Right hindlimb (tissue), 1 donor: ENCODE measurements at regions not wholly inside any gene's neighbourhood (a gene's known extent, or its start where the extent isn't known, plus 50 kb on each side); places are given as distances from the start of the nearest gene placed in this dataset.
"Not testable (repeated sequence)": the region's sequence is repeated elsewhere in the genome, so short reads cannot be mapped to it uniquely, and the experiment has no call there.

Source experiments
- DNase-seq: peaks from one replicate; pipeline ENCODE4 v3.0.0-alpha.2; 2018

- DNase-seq: no peak
Measured at GRCh38 chr6:103119056-103119455, 1725.5 kb downstream of the GRIK2 start.

- DNase-seq: no peak
Measured at GRCh38 chr6:103114582-103114981, 1721.1 kb downstream of the GRIK2 start.

- no peak for DNase-seq
Measured at GRCh38 chr6:103113416-103113815, 1719.9 kb downstream of the GRIK2 start.

DNA sequence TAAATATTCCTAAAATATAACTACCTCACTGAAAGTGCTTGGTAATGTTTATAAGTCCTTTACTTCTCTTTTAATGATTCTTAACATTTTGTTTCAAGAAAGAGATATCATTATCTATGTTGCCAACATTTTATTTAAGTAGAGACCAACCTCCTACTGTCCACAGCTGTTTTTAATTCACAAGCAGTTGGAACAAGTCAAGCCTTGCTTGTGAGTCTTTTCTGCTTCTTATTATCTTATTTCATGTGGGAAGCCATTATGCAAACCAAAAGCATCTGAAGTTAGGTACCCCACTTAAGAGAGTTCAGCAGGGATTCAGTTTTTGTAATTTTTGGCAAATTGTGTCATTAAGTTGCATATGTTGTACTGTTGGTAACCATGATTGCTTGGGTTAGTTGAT, 1714.5 kb downstream of the GRIK2 start:
- no peak for DNase-seq

DNA sequence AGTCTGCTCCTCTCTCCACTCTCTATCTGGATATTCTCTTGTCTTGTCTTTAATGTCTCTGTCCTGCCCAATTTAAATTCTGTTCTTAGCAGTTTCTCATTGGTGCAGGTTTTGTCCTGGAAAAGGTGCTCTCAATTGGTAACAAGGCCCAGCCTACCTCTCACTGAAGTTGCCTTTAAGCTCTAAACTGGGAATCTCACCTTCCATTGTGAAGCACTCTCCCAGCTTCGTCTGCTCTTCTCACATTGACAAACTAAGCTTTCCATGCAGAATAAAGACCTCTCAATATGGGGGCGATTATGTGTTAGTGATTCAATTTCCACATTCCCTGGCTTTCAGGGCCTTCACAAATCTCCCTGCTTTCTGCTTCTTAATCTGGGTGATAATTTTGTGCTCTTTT, 1712.2 kb downstream of the GRIK2 start:
- DNase-seq: no peak

DNA sequence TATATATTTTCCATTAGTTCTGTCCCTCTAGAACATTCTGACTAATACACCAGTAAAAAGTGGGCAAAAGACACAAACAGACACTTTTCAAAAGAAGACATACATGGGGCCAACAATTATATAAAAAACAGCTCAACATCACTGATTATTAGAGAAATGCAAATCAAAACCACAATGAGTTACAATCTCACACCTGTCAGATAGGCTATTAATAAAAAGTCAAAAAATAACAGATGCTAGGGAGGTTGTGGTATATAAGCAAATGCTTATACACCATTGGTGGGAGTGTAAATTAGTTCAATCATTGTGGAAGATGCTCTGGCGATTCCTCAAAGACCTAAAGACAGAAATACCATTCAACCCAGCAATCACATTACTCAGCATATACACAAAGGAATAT, 1707.8 kb downstream of the GRIK2 start:
- DNase-seq: no peak

DNA sequence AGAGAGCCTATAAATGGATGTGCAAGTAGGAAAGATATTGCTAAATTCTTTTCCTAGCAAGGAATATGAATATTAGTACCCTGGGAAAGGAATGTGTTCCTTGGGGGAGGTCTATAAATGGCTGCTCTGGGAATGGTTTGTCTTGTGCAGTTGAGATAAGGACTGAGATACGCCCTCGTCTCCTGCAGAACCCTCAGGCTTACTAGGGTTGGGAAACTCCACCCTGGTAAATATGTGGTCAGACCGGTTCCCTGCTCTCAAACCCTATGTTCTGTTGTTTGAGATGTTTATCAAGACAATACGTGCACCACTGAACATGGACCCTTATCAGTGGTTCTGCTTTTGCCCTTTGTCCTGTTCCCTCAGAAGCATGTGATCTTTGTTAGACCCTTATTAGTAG, 1698.9 kb downstream of the GRIK2 start:
- not testable (repeated sequence) for DNase-seq

- no peak for DNase-seq
Measured at GRCh38 chr6:103085801-103086200, 1692.3 kb downstream of the GRIK2 start.

DNA sequence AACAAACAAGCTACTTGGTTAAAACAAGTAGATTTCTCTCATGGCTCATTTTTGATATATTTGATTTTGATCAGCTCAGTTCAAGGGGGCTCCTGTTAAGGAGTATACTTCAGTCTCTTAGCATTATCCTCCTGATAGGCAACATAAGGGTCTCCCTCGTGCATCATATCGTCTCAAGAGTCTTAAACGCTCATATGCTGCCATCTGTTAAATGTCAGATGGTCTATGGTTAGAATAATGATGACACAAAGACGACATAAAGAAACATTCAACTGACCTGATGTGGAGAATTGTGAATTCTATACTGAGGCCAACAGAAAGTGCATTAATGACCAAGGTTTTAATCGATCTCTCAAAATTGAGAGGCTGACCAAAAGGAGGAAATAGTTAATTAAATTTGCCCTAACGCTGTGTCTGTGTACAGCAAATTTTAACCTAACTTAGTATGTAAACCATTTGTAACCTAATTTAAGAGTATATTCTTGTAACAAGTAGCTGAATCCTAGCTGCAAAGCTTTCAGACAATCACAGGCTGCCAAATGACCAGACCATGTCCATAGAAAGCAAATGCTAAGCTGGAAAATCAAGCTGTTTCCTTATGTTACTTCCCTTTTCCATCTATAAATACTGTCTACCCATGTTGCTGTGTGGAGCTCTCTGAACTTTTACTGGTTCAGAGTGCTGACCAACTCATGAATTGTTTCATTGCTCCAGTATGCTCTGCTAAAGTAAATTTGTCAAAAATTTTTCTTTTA, 1688.5 kb downstream of the GRIK2 start:
- DNase-seq: no peak

DNA sequence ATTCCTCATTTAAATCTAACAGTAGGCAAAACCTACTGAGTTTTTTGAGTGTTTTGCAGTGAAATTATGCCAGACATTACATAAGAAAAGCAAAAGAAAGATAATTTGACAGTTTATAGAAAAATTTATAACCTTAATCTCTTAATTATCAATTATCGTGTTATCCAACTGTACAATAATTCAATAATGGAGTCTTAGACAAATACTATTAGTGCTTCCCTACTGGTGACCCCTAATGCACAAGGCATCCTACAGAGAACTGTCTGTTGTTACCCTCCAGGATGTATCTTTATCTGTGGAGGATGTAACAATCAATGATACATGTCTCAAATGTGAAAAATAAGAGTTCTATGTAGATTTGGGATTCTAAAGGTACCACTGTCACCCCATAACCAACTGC, 1687.6 kb downstream of the GRIK2 start:
- no peak for DNase-seq

GRCh38 chr6:103080497-103080896, 1687.0 kb downstream of the GRIK2 start:
- DNase-seq: no peak

DNA sequence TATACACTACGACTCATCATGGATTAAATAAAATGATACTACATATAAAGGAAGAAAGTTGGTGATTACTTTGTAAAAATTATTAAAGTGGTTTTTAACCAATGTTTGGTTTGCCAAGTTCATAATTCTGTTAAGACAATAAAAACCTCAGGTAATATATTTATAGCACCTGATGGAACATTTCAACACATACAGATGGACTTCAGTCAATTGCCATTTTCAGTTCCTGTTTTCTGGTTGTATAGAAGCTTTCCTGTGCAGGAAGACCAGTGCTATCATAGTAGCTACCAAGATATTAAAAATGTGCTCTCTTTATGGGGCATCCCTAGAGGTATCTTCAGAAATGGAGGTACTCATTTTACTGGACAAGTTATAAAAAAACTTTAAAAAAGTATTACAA, 1686.4 kb downstream of the GRIK2 start:
- DNase-seq: no peak

DNA sequence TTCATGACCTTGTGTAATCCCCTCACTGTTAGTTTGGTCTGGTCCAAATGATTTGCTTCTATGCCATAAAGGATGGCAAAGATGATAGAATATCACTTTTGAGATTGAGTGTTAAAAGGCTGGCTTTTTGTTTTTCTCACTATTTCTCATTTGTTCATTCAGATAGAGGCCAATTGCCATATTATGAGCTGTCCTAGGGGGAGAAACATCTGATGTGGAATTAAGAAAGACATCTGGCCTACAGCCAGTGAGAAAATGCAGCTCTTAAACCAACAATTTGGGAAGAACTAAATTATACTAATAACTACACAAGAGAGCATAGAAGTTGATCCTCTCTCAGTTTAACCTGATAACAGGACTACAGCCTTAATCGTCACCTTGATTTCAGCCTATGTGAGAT, 1668.6 kb downstream of the GRIK2 start:
- DNase-seq: no peak

GRCh38 chr6:103047567-103047966, 1654.1 kb downstream of the GRIK2 start:
- DNase-seq: no peak

- DNase-seq: no peak
Measured at GRCh38 chr6:103042336-103042735, 1648.8 kb downstream of the GRIK2 start.

- no peak for DNase-seq
Measured at GRCh38 chr6:103036846-103037245, 1643.3 kb downstream of the GRIK2 start.

DNA sequence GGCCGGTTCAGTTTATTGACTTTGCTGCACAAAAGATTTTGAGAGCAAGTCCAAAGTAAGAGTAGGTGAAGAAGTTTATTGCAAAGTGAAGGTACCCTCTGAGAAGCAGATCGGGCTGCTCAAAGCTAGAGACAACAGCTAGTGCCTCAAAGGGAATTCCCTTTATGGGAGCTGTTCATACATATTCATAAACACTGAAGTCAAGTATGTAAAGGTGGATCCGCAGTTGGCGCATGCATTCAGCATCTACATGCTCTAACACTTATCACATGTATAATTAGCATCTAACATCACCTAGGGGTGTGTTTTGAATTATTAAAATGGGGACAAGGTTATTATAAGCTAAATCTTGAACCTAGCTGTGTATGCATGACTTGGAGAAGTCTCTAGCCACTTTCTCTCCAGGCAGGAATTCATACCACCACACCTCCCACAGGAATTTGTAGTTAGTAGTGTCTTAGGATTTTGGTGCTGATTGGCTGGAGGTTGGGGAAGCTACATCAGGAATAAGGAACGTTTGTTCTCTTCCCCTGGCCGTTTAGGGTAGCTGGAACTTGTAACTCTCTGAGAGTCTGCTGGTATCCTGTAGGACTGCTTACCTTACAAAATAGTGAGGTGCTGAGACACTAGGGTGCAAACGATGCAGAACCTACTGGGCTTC, 1633.9 kb downstream of the GRIK2 start:
- DNase-seq: no peak

GRCh38 chr6:103018426-103018825, 1624.9 kb downstream of the GRIK2 start:
- DNase-seq: no peak

DNA sequence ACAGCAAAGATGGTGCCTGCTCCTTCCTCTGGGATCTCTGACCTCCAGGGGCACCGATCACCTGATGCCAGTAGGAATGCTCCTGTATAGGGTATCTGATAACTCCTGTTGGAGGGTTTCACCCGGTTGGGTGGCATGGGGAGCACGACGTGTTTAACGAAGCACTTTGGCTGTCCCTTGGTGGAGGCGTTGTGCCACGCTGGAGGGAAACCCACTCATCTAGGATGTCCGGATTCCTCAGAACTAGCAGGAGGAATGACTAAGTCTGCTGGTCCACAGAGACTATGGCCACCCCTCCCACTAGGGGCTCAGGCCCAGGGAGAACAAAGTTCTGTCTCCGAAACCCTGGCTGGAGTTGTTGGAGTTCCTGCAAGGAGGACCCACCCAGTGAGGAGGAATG, 1624.4 kb downstream of the GRIK2 start:
- no peak for DNase-seq

GRCh38 chr6:103011605-103012004, 1618.1 kb downstream of the GRIK2 start:
- DNase-seq: no peak

GRCh38 chr6:103002282-103002681, 1608.8 kb downstream of the GRIK2 start:
- DNase-seq: no peak

GRCh38 chr6:103001724-103002123, 1608.2 kb downstream of the GRIK2 start:
- DNase-seq: no peak

DNA sequence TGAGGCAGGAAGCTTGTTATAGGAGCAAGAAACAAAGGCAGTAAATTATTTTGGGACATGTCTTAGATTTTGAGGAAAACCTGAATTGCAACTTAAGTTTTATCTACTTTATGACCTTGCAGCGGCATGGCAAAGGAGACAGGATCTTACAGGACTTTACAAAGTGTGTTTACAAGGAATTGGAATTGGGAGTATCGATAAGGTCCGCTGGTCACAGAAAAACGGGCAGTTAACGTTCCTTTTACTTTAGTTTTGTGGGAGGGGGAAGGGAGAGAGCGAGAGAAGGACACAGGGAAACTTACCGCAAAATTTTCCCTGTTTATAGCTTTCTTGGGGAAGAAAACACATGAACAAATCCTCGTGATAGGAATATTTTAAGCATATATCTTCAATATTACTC, 1607.2 kb downstream of the GRIK2 start:
- no peak for DNase-seq

GRCh38 chr6:102995491-102995890, 1602.0 kb downstream of the GRIK2 start:
- no peak for DNase-seq

GRCh38 chr6:102994866-102995265, 1601.4 kb downstream of the GRIK2 start:
- no peak for DNase-seq
